Stimulated activated CD4-positive, alpha-beta T cell treated with anti-CD3 and anti-CD28 coated beads, Interleukin-2, amount 100 ng/mL, for 24 hours (primary cell): ENCODE measurements at regions not wholly inside any gene's neighbourhood (a gene's known extent, or its start where the extent isn't known, plus 50 kb on each side); places are given as distances from the start of the nearest gene placed in this dataset.
"Not testable (repeated sequence)": the region's sequence is repeated elsewhere in the genome, so short reads cannot be mapped to it uniquely, and the experiment has no call there.

Experiments
- DNase-seq, 2 donors: peaks; one replicate each; pipeline ENCODE4 v3.0.0-alpha.2; 2020

DNA sequence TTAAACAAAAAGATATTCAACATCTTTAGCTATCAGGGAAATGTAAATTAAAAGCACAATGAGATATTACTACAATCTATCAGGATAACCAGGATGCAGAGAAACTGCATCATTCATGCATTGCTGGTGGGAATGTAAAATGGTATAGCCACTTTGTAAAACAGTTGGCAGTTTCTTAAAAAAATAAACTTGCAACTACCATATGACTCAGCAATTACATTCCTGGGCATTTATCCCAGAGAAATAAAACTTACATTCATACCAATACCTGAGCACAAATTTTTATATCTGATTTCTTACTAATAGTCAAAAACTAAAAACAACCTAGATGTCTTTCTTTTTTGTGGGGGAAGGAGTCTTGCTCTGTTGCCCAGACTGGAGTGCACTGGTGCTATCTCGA, 190.3 kb upstream of the TAB2 start:
- DNase-seq, result no peak

DNA sequence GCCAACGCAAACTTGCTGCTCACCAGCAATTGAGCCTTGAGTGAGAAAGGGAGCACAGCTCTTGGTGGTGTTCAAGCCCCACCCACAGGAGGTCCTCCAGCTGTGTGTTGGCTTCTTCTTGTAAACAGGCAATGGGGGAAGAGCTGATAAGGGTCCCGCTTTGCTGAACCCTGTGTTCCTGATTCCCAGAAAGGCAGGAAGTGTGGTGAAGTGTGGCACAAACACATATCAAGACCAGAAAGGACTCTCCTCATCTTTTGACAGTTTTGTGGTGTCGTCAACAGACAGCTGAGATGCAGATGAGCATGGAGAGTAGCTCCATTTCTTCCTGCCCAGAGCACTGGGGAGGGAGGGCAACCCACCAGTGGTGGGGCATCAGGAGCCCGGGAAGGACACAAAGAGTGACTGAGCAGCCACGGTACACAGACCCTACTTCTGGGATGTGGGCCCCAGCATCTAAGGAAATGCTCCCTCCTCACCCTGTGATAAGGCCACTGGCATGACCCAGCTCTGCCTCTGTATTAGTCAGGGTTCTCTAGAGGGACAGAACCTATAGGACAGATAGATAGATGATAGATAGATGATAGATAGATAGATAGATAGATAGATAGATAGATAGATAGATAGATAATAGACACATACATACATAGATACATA, 188.9 kb upstream of the TAB2 start:
- no peak for DNase-seq

DNA sequence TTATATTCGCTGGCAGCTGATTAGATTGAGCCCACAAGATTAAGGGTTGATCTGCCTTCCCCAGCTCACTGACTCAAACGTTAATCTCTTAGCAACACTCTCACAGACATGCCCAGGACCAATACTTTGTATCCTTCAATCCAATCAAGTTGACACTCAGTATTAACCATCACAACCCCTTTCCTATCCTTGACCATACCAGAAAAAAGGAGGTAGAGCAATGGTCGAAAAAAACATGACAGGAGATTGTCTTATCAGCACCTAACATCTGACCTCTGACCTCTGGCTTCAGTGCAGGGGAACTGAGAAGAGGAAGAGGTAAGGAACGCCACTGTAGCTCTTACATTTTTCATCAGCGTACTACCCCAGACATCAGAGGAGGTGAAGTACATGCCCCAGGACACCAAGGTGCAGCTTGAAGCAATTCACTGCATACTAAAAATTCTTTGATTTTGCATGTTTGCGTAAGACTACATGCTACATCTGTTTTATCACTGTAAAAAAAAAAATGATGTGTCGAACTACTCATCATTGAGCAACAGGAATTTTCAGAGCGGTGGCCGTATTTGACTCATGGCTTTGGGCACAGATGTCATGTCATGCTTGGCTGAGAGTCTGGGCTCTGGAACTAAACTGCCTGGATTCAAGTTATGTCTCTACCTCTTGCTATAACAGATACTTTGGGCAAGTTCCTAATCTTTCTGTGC, 188.0 kb upstream of the TAB2 start:
- no peak for DNase-seq

DNA sequence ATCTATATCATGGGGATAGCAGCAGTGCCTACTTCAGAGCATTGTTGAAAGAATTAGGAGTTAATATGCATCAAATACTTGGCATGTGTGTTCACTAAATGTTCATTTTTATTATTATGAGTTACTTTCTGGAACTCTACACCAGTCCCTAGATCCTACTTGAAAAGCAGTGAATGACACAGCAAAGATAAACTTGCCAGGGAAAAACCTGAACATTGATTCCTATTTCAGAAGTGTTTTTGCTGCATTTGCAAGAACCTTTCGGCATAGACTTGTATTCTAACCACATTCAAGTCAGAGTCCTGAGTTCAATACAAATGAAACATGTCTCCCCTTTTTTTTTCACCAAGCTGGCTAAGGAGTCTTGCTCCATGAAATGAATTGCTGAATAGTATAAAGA, 187.4 kb upstream of the TAB2 start:
- no peak for DNase-seq

DNA sequence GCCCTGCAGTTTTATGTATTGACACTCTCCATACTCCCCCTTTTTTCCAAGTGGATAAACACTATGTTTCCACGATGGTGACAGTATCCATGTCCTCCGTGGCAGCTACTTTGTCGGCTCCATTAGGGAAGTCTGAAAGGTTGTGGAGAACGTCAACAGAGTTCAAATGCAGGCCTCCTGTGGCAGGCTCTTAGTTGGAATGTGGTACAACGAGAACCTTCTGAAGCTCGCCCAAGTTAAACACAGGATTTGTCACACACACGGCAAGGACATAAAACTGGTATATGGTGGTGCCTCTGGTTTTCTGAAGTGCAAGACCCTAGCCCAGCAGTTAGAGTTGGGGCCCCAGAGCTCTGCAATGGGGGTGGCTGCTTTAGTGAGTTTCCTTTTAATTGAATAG, 187.0 kb upstream of the TAB2 start:
- DNase-seq, result no peak

DNA sequence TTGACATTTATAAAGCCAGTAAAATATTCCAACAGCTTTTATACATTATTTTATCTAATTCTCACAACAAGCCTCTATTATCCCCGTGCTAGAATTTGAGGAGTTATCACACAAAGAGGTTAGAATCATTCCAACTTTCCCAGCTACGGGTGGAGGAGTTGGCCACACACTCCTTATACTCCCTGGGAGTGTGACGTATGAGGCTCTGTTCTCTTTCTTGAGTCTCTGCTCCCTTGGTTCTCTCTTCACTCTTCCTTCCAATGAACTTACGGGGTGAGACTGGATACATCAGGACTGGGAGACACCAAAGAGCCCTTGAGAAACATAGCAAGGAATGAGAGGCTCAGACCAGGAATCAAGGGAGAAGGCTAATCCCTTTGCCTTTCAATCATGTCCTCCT, 185.6 kb upstream of the TAB2 start:
- no peak for DNase-seq

DNA sequence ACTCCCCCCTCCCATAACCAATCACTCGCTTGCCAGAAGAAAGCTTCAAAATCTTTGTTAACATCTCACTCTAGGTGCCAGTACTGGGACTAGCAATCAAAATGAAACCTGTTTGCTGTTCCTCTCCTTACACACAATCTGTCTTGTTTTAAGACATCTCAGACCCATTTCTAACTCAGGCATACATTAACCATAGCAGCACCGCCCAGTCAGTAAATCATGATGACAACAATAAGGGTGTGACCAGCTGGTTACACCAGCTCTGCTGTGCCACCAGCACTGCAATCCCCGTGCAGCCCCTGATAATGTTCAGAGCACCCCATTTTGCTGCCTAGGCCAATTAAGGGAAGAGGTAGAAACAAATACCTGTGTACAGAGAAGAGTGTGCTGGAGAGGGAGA, 185.2 kb upstream of the TAB2 start:
- DNase-seq, result no peak

DNA sequence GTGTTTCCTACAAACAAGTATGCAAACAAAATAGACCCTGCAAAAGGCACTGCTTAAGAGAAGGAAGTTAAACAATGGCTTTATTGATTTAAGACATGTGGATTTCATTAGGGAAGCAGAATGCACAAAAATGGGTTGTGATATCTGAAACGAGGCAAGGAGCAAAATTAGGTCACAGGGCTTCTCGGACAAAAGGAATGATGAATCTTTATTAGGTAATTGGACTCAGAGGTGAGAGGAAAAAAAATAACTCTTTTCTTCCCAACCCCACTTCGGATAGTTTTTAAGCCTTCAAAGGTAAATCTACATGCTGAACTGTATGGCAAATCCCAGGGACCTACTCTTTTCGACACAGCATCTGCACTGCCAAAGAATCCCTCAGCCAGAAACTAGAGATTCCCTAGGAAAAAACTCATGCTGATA, 183.0 kb upstream of the TAB2 start:
- no peak for DNase-seq

DNA sequence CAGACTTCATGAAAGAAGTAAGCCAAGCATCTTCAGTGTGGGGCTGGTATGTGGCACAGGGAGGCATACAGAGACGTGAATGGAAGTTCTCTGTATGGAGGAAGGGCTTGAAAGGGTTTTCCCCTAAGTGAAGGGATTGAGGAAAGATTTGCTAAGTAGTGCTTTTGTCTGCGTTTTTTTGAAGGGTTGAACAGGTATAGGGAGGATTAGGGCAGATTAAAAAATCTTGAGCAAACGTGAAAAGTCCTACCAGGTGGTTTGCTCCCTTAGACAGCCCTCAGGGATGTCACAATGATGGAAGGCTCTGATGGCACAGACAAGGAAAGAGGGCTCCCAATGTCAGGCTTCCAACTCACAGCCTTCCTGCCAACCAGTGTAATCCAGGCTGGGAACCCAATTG, 181.7 kb upstream of the TAB2 start:
- no peak for DNase-seq

DNA sequence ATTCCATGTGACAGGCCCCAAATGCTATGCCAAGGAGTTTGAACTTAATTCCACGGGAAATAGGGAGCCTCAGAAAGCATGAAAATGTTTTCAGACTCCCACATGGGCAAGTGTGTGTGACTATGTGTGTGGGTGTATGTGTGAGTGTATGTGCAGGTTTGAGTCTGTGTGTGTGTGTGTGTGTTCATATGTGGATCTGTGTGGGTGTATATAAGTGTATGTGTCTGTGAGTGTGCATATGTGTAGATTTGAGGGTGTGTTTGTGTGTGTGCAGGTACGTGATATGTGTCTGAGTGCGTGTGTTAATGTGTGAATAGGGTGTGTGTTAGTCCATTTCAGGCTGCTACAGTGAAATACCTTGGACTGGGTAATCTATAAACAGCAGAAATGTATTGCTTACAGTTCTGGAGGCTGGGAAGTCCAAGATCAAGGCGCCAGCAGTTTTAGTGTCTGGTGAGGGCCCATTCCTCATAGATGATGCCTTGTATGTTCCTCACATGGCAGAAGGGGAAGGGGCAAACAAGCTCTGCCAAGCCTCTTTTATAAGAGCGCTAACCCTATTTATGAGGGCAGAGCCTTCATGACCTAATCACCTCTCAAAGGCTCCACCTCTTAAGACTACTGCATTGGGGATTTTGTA, 181.1 kb upstream of the TAB2 start:
- no peak for DNase-seq

DNA sequence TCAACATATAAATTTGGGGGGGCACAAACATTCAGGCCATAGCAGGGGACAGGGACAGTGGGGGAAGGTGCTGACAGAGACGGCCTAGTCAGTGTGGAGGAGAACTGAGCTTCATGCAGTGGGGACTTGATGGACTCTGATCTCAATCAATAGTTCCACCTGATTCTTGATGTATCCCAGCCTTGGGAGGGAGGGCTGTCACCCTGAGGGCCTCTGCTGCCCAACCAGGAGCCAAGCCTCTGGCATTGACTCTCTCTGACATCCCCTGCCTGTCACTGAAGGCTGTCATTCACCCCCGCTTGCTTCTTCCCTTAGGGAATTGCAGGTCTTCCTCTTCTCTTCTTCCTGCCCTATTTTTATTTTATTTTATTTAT, 180.6 kb upstream of the TAB2 start:
- no peak for DNase-seq

DNA sequence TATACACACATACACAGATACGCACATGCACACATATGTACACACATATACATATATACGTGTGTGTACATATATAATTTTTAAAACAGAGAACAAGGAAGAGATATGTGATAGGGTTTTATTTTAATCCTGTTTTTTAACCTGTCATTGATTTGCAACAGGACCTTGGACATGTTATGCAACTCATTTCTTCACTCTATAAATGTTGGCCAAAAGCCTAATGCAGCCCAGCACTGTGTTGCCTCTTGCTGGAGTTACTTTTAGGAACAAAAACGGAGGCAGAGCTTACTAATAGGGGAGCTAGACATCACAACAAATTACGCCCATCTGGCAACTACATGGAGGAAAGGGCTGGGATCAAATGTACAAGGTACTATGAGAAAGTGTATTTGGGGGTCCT, 179.9 kb upstream of the TAB2 start:
- no peak for DNase-seq

DNA sequence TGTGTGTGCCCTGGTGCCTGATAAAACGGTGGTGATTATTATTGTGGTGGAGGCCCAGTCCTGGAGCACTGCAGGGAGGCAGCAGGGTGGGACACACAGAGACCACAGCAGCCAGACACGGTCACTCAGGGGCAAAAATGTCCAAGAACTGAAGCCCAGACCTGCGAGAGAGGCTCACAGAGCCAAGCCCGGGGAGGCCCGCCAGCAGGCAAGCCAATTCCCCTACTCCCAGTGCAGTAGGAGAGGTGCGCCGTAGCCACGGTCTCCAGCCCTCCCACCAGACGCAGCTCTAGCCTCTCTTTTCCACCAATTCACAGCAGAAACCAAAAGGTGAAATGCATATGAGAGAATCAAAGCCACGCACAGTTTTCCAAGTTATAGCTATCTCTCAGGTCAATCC, 179.4 kb upstream of the TAB2 start:
- no peak for DNase-seq

DNA sequence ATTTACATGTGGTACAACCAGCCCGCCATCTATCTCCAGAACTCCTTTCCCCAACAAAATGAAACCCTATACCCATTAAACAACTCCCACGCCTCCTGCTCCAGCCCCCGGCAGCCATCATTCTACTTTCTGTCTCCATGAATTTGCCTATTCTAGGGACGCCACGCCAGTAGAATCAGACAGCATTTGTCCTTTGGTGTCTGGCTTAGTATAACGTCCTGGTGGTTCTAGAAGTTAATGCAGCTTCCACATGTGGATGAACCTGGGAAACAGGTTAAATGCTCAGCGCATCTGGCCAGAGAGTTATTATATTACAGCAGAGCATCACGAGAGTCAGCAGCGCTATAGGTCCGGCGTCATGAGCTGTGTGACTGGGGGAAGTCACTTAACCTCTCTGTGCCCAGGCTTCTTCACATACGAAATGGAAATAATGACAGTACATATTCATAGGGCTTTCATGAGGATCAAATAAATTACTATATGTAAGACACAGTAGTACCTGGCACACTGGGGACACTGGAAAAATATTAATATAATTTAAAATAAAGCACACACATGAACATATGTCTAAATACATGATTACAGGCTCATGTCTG, 178.7 kb upstream of the TAB2 start:
- DNase-seq, result no peak

DNA sequence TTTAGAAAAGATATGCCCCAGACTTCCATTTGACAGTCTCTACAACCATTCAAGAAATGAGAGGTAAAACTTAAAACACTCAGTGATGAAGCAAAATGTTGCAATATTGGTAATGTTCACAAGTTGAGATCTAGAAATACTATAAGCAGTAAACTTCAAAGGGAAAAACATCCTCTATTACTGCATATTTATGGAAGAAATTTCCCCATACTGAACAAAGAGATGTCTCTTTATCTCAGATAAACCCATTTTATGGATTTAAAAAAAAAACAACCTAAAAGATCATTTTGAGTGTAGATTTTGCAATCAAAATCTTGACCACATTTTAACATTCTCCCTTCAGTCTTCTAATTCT, 177.8 kb upstream of the TAB2 start:
- DNase-seq, result no peak

DNA sequence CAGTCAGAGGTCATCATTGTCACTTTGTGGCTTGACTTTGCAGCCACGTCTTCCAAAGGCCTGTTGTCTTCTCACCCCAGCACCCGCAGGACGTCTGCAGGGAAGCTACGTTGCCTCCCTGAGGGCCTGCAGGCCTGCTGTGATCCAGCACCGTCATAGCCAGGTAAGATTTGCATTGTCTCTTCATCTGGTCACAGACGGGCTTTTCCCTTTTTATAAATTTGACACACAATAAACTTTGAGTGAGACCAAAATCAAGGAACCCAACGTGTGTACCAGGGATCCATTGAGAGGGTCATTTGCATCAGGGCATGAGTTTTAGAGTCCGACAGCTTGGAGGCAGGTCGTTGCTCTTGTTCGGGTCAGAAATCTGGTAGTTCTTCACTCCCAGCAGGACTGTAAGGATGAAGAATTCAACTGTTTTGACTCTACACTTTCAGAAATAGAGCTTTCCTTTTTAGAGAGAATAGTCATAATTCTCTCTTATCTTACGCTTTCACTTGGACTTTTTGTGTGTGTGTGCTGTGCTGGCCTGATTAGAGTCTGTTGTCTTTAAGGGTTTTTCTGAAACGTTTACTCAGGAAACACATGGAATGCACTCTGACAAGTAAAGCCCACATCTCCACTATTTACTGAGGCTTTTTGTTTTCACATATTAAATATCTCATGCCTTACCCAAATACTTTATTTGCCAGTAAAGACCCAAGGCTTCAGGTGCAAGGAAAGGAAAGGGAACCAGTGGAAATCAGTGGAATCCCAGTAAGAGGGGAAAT, 177.2 kb upstream of the TAB2 start:
- peak; percentile 50 to 62 for DNase-seq

DNA sequence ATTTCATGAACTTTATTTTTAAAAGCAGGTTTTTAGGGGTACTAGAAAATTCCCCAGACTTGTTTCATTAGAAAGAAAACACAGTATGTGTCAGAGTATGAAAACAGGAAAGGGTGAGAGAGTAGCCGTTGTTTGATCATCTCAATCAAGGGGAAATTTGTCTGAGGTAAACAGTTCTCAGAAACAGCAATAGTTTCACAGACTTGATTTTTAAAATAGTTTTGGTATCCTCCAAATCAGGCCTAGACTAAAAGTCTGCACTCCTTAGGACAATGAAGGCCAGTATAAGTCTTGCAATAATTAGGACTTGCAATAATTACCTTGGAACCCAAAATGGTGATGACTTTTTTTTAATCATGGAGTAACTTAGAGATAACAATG, 176.6 kb upstream of the TAB2 start:
- no peak for DNase-seq

DNA sequence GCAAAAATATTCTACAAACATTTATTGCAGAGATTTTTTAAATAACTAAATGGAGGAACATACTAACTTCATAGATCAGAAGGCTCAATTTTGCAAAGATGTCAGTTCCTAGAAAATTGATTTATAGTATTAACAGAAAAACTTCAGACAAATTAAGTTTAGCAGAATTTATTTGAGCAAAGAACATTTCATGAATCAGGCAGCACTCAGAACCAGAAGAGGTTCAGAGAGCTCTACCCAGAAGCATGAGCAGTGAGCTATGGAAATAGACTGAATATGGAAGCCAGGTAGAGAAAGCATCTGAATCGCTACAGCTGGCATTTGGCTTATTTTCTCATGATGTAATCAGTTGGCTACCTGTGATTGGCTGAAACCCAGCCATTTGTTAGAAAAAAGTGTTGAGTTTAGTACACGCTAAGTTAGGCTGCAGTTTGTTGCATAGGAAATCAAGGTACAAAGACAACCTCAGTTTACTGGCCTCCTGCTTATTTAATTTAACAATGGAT, 174.5 kb upstream of the TAB2 start:
- no peak for DNase-seq

DNA sequence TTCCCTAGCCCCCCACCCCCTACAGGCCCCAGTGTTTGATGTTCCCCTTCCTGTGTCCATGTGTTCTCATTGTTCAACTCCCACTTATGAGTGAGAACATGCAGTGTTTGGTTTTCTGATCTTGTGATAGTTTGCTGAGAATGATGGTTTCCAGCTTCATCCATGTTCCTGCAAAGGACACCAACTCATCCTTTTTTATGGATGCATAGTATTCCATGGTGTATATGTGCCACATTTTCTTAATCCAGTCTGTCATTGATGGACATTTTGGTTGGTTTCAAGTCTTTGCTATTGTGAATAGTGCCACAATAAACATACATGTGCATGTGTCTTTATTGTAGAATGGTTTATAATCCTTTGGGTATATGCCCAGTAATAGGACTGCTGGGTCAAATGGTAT, 171.7 kb upstream of the TAB2 start:
- DNase-seq, result not testable (repeated sequence)

DNA sequence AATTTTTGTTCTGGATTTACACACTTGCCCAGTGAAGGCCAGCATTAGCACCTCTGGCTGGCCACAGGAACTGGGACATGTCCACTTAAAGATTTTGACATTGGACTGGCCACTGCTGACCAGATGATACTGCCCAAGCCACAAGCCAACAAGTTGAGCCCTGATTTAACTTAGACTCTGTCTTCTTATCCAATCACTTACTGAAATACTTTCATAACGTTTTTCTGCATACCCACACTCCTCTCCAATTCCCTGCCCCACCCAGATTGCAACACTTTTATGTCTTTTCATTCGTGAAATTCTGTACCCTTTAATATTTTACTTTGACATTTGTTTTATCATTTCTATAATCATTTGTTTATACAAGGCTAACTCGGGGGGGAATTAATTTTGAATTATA, 170.3 kb upstream of the TAB2 start:
- no peak for DNase-seq

DNA sequence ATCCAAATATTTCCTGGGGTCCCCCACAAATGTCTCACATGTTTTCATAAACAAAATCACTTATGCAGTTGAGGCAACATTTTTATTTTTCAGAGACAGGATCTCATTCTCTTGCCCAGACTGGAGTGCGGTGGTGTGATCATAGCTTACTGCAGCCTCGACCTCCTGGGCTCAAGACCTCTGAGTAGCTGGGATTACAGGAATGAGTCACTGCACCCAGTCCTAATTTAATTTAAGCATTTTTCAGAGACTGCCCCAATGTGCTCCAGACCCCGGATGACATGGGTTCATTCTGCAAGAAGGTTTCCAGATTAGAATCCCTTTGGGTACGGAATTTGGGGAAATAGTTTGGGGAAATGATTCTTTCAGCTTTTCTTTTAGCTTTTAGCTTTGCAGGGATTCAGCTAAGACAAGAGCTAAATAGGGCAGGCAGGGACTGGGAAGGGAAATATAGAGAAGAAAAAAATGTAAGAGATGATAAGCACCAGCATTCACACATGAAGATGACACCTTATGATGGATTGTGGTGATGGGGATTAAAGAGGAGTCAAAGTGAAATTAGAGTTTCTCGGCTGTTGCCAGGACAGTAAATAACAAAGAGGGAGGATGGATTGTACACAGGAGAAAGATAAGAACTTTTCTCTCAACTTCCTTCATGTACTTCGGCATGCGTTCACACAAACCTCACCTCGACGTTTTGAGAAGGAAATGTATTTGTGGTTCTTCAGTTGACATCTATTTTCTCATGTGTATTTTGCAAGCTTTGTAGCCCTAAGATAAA, 169.4 kb upstream of the TAB2 start:
- no peak for DNase-seq

DNA sequence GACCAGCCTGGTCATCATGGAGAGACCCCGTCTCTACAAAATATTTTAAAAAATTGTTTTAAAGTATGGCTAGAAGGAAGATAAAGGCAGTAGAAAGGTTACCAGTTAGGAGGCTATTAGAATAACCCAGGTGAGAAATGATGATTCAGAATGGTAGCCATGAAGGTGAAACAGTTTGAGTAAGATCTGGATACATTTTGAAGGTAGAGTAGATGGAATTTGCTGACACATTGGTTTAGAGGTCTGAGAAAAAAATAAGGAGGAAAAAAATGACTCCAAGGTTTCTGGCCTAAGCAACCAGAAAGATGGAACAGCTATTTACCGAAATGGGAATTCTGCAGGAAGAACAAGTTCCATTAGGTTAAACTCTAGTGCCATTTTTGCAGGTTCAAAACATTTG, 167.9 kb upstream of the TAB2 start:
- no peak for DNase-seq

DNA sequence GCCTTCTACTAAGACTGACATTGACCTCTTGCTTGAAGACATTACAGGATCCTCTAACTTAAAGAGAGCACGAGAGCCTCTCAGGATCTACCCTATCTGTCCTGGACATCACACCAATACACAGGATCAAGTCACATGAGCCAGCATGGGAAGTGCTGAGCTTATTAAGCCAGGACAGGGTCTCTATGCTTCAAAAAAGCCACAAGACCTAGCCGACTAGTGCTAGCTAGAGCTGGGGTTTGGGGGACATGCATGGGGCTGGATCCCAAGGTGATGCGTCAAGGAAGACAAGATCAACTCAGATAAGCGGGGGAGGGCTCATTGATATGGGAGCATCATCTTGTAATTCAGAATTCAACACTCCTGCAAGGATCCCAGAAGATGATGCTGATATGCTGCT, 167.2 kb upstream of the TAB2 start:
- no peak for DNase-seq
